Stimulated activated CD4-positive, alpha-beta T cell treated with anti-CD3 and anti-CD28 coated beads, Interleukin-12 subunit alpha, Interleukin-12 subunit beta, amount 100 ng/mL, for 48 hours (primary cell): ENCODE measurements at regions not wholly inside any gene's neighbourhood (a gene's known extent, or its start where the extent isn't known, plus 50 kb on each side); places are given as distances from the start of the nearest gene placed in this dataset.

Experiments used
- DNase-seq, 3 donors: peaks; one replicate each; pipeline ENCODE4 v3.0.0-alpha.2; 2020; ENCODE audit warnings: low read depth in 2 of 3, low spot score in 1 of 3

GRCh38 chr1:147851149-147851548, 51.4 kb upstream of the GJA8 start:
- no peak for DNase-seq

DNA sequence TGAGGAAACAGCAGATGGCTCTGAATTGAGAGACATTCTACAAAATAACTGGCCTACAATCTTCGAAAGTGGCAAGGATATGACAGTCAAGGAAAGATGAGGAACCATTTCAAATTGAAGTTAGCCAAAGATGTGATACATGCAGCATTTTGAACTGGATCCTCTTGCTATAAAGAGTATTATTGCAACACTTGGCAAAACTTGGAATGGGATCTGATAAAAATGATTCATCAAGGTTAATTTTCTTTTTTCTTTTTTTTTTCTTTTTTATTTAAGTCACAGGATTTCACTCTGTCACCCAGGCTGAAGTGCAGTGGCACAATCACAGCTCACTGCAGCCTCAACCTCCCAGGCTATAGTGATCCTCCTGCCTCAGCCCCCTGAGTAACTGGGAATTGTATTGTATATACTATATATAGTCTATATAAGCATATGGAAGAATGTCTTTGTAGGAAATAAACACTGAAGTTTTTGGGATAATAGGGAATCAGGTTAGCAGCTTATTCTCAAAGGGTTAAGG, 49.8 kb upstream of the GJA8 start:
- DNase-seq = no peak
